Activated CD8-positive, alpha-beta T cell treated with anti-CD3 and anti-CD28 coated beads for 36 hours (primary cell): ENCODE measurements at regions not wholly inside any gene's neighbourhood (a gene's known extent, or its start where the extent isn't known, plus 50 kb on each side); places are given as distances from the start of the nearest gene placed in this dataset.

Source experiments
- ATAC-seq: fragments of 200-7000 bp; cut with Tn5 transposase; one replicate; pipeline ENCODE4 v1.10.0; 2021; ENCODE audit warnings: mild to moderate bottlenecking, moderate library complexity
- CTCF ChIA-PET: fragments of 350-600 bp; sonication (Branson Sonifier 250); formaldehyde crosslinking; loops from one replicate; lab custom pipeline; 2021; ENCODE audit warnings: antibody characterized with exemption; lab: Charles Lee
- POLR2A ChIA-PET: fragments of 350-600 bp; sonication (Branson Sonifier 250); formaldehyde crosslinking; loops from one replicate; lab custom pipeline; 2021; ENCODE audit warnings: antibody characterized with exemption; lab: Charles Lee
- DNase-seq: peaks from one replicate; pipeline ENCODE4 v3.0.0-alpha.2; 2020
- H3K27ac Mint-ChIP-seq: one replicate; pipeline ENCODE4 v1.8.0; 2021; ENCODE audit warnings: mild to moderate bottlenecking, mixed read lengths
- H3K27me3 Mint-ChIP-seq: one replicate; pipeline ENCODE4 v1.8.0; 2021; ENCODE audit warnings: mixed read lengths
- H3K36me3 Mint-ChIP-seq: one replicate; pipeline ENCODE4 v1.8.0; 2021; ENCODE audit warnings: low read depth, mixed read lengths
- H3K4me1 Mint-ChIP-seq: one replicate; pipeline ENCODE4 v1.8.0; 2021; ENCODE audit warnings: low read depth, mixed read lengths
- H3K4me3 Mint-ChIP-seq: one replicate; pipeline ENCODE4 v1.8.0; 2021; ENCODE audit warnings: mild to moderate bottlenecking, moderate library complexity, mixed read lengths
- H3K9me3 Mint-ChIP-seq: one replicate; pipeline ENCODE4 v1.8.0; 2021; ENCODE audit warnings: mixed read lengths
- CTCF ChIP-seq: fragments of 200-600 bp; IDR thresholded peaks from one replicate; pipeline ENCODE4 v1.8.0; 2022; ENCODE audit warnings: antibody characterized with exemption, mild to moderate bottlenecking
- intact Hi-C: fragments of 100-400 bp; cut with micrococcal nuclease; formaldehyde crosslinking; loops from one replicate; pipeline ENCODE4 v1.10.0; 2022

- H3K9me3 Mint-ChIP-seq, result no peaks in the 10 kb centered on the region
- intact Hi-C loops, result no loop called here
- DNase-seq (no peak), ATAC-seq (no peak)
- TF ChIP-seq CTCF, result no peak
- ChIA-PET CTCF (no interaction called here), POLR2A (interaction anchor here (0.6 kb wide), 1 partner anchor 464 kb away, joined by 3 read pairs; no protein-coding TSS in a partner anchor)
- H3K27ac Mint-ChIP-seq, result no peak overlapping the region
- H3K4me1 Mint-ChIP-seq, result no peaks in the 10 kb centered on the region
- H3K36me3 Mint-ChIP-seq, result no peaks in the 10 kb centered on the region
- no peak overlapping the region for H3K4me3 Mint-ChIP-seq
- no peaks in the 10 kb centered on the region for H3K27me3 Mint-ChIP-seq
Observed at GRCh38 chrX:125520029-125520428, 200.4 kb downstream of the TEX13C start.

DNA sequence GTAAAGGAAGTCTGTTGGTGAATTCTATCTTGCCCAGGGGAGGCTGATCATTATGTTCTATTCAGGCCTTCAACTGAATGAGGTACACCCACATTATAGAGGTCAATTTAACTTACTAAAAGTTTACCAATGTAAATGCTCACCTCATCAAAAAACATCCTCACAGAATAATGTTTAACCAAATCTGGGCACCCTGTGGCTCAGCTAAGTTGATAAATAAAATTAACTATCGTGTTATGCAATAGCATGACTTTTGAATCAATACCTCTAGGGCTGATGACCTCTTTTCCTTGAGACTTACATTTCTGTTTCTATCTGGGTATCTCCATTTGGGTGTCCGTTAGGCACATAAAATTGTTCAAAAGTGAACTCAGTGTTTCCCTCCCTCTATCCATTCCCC, 203.1 kb downstream of the TEX13C start:
- CTCF ChIA-PET, result no interaction called here
- DNase-seq, result no peak
- H3K9me3 Mint-ChIP-seq, result peaks cover 2% of the 10 kb centered on the region
- no peak overlapping the region for H3K4me3 Mint-ChIP-seq
- H3K4me1 Mint-ChIP-seq, result no peaks in the 10 kb centered on the region
- no peak overlapping the region for H3K27ac Mint-ChIP-seq
- ATAC-seq, result no peak
- POLR2A ChIA-PET, result no interaction called here
- intact Hi-C loops, result no loop called here
- no peak for TF ChIP-seq CTCF
- H3K36me3 Mint-ChIP-seq, result no peaks in the 10 kb centered on the region
- no peaks in the 10 kb centered on the region for H3K27me3 Mint-ChIP-seq

DNA sequence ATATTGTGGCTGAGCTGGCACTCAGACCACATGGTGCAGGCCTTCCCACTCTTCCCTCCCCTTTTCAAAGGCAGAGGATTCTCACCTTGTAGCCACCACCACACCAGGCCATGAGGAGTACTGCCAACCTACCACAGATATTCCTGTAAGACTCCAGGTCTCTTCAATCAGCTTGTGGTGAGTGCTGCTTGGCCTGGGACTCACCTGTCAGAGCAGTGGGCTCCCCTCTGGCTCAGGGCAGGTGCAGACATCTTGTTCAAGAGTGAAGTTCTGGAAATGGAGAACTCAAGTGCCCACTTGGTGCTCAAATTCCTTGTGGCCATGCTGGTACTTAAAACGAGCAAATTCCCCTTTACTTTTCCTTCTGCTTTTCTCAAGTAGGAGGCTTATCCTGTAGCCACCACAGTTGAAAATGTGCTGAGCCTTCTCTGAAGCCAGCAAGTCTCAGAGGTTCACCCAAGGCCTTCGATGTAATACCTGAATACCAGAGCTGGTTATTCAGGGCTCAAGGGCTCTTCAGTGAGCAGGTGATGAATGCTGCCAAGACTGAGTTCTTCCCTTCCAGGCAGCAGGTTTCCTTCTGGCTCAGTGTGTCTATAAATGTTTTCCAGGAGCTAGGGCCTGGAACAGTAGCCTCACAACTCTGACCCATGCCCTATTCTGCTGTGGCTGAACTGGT, 212.9 kb downstream of the TEX13C start:
- H3K36me3 Mint-ChIP-seq, result no peaks in the 10 kb centered on the region
- no peak for TF ChIP-seq CTCF
- H3K27me3 Mint-ChIP-seq, result no peaks in the 10 kb centered on the region
- intact Hi-C loops, result no loop called here
- ChIA-PET POLR2A (no interaction called here), CTCF (no interaction called here)
- no peak overlapping the region for H3K4me3 Mint-ChIP-seq
- no peak overlapping the region for H3K27ac Mint-ChIP-seq
- DNase-seq, result no peak
- H3K9me3 Mint-ChIP-seq, result no peaks in the 10 kb centered on the region
- ATAC-seq, result no peak
- no peaks in the 10 kb centered on the region for H3K4me1 Mint-ChIP-seq

DNA sequence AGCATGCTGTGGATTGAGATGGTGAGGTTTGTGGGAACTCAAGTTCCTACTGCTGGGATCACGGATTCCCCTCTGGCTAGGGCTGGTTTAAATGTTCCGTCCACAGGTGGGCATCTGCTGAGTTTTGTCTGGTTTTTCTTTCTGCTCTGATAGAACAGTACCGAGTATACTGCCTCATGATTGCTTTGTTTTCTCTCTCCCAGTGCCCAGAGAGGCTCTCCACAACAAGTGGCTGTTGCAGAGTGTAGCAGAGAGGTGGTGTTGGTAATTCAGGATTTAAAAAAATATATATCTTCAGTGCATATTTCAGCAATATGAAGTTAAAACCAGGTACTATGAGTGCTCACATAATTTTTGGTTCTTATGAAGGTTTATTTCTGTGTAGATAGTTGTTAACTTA, 213.7 kb downstream of the TEX13C start:
- Mint-ChIP-seq H3K4me1 (no peaks in the 10 kb centered on the region), H3K27ac (no peak overlapping the region), H3K36me3 (no peaks in the 10 kb centered on the region), H3K4me3 (no peak overlapping the region), H3K27me3 (no peaks in the 10 kb centered on the region), H3K9me3 (no peaks in the 10 kb centered on the region)
- ATAC-seq (no peak), DNase-seq (no peak)
- no peak for TF ChIP-seq CTCF
- intact Hi-C loops, result no loop called here
- ChIA-PET CTCF (no interaction called here), POLR2A (no interaction called here)

- CTCF ChIA-PET, result no interaction called here
- intact Hi-C loops, result no loop called here
- H3K27ac Mint-ChIP-seq, result no peak overlapping the region
- POLR2A ChIA-PET, result no interaction called here
- no peak for TF ChIP-seq CTCF
- ATAC-seq (no peak), DNase-seq (no peak)
- H3K36me3 Mint-ChIP-seq, result no peaks in the 10 kb centered on the region
- no peaks in the 10 kb centered on the region for H3K4me1 Mint-ChIP-seq
- peaks cover 3% of the 10 kb centered on the region for H3K9me3 Mint-ChIP-seq
- no peaks in the 10 kb centered on the region for H3K27me3 Mint-ChIP-seq
- H3K4me3 Mint-ChIP-seq, result no peak overlapping the region
Observed at GRCh38 chrX:125544031-125544660, 224.5 kb downstream of the TEX13C start.
